HCT116 (cell line): ENCODE measurements at regions not wholly inside any gene's neighbourhood (a gene's known extent, or its start where the extent isn't known, plus 50 kb on each side); places are given as distances from the start of the nearest gene placed in this dataset.
"Not testable (repeated sequence)": the region's sequence is repeated elsewhere in the genome, so short reads cannot be mapped to it uniquely, and the experiment has no call there.

Experiments used
- ATAC-seq: fragments of 200-7000 bp; cut with Tn5 transposase; 2 replicates; pipeline ENCODE4 v1.9.1; 2020; ENCODE audit warnings: mild to moderate bottlenecking, moderate library complexity
- BruUV-seq: library from RNA; stranded (reverse); fragments of 400-500 nt; replicated peaks from 2 replicates; lab custom pipeline; 2021; lab: Mats Ljungman, UMichigan
- CTCF ChIA-PET: fragments of 300-600 bp; sonication (Branson Sonifier 250); formaldehyde crosslinking; loops from one replicate; lab custom pipeline; 2021; ENCODE audit warnings: antibody characterized with exemption; lab: Charles Lee
- POLR2A ChIA-PET: fragments of 300-600, 350-600 bp; sonication (Branson Sonifier 250); formaldehyde crosslinking; loops from one replicate; lab custom pipeline; 2021; ENCODE audit warnings: antibody characterized with exemption; lab: Charles Lee
- RAD21 ChIA-PET, 2 experiments: fragments of 300-600 bp; sonication (Branson Sonifier 250); formaldehyde crosslinking; loops; one replicate each; lab custom pipeline; 2023; ENCODE audit warnings: low total read pairs in 2 of 2; ENCODE audit not compliant: uncharacterized antibody in 2 of 2, unreplicated experiment in 2 of 2, low non-redundant PET in 1 of 2; lab: Charles Lee
- DNase-seq: peaks from one replicate; pipeline ENCODE4 v3.0.0-alpha.2; 2010; ENCODE audit warnings: low read depth, low spot score
- H2AFZ ChIP-seq: fragments of 200-600 bp; shearing (Covaris generic), sonication (generic); 2 replicates; pipeline ENCODE4 v1.6.1; 2017; ENCODE audit warnings: low read depth, mixed run types, mixed read lengths, antibody characterized with exemption, low read length; ENCODE audit not compliant: poor library complexity, severe bottlenecking
- H3K27ac ChIP-seq: 2 replicates; pipeline ENCODE4 v1.5.1; 2012; ENCODE audit warnings: low read depth, low read length
- H3K27me3 ChIP-seq: fragments of 200-600 bp; sonication (generic); 2 replicates; pipeline ENCODE4 v1.6.1; 2016; ENCODE audit warnings: mixed run types, low read length, mixed read lengths; ENCODE audit not compliant: insufficient read depth
- H3K36me3 ChIP-seq, 2 experiments: fragments of 200-500 bp in 1 of 2; fragments of 200-600 bp in 1 of 2; sonication (Bioruptor generic) in 1 of 2; sonication (generic) in 1 of 2; 2 replicates each; pipeline versions ENCODE4 v1.5.1 to v1.6.1; 2014 to 2016; ENCODE audit warnings: low read length in 2 of 2, inconsistent platforms in 1 of 2, mixed read lengths in 1 of 2, mixed run types in 1 of 2; ENCODE audit not compliant: insufficient read depth in 2 of 2, control insufficient read depth in 1 of 2
- H3K4me1 ChIP-seq, 2 experiments: fragments of 200-600 bp in 1 of 2; sonication (generic) in 1 of 2; 2 replicates each; pipeline versions ENCODE4 v1.5.1 to v1.6.1; 2012 to 2017; ENCODE audit warnings: low read length in 2 of 2, inconsistent platforms in 1 of 2, mild to moderate bottlenecking in 1 of 2, mixed read lengths in 1 of 2, mixed run types in 1 of 2, moderate library complexity in 1 of 2; ENCODE audit not compliant: insufficient read depth in 2 of 2, control insufficient read depth in 1 of 2
- H3K4me2 ChIP-seq: fragments of 200-600 bp; sonication (generic); 2 replicates; pipeline ENCODE4 v1.6.1; 2017; ENCODE audit warnings: mixed run types, low read length, mixed read lengths
- H3K4me3 ChIP-seq, 2 experiments: fragments of 200-600 bp in 1 of 2; sonication (generic) in 1 of 2; replicated peaks in 1 of 2; 2 replicates each; pipeline ENCODE4 v1.5.1; 2011 to 2016; ENCODE audit warnings: low read length in 2 of 2, control low read depth in 1 of 2, low read depth in 1 of 2, mild to moderate bottlenecking in 1 of 2, mixed read lengths in 1 of 2, mixed run types in 1 of 2
- H3K79me2 ChIP-seq: fragments of 200-600 bp; sonication (generic); 2 replicates; pipeline ENCODE4 v1.6.1; 2017; ENCODE audit warnings: mild to moderate bottlenecking, mixed run types, low read length, moderate library complexity, mixed read lengths; ENCODE audit not compliant: insufficient read depth
- H3K9ac ChIP-seq: fragments of 200-600 bp; sonication (generic); 2 replicates; pipeline ENCODE4 v1.6.1; 2016; ENCODE audit warnings: low read length, mixed read lengths
- H3K9me2 ChIP-seq: fragments of 200-600 bp; sonication (generic), shearing (Covaris generic); 2 replicates; pipeline ENCODE4 v1.6.1; 2017; ENCODE audit warnings: mixed run types, mild to moderate bottlenecking, moderate library complexity; ENCODE audit not compliant: insufficient read depth
- H3K9me3 ChIP-seq, 2 experiments: fragments of 200-500 bp in 1 of 2; fragments of 200-600 bp in 1 of 2; sonication (Bioruptor generic) in 1 of 2; sonication (generic) in 1 of 2; 2 replicates each; pipeline ENCODE4 v1.6.1; 2014 to 2017; ENCODE audit warnings: low read length in 2 of 2, mixed read lengths in 2 of 2, inconsistent platforms in 1 of 2, low read depth in 1 of 2, mild to moderate bottlenecking in 1 of 2, mixed run types in 1 of 2, moderate library complexity in 1 of 2; ENCODE audit not compliant: control insufficient read depth in 1 of 2, insufficient read depth in 1 of 2
- H4K20me1 ChIP-seq: fragments of 200-600 bp; sonication (generic), shearing (Covaris generic); 2 replicates; pipeline ENCODE4 v1.6.1; 2017; ENCODE audit warnings: mixed run types, mild to moderate bottlenecking, moderate library complexity; ENCODE audit not compliant: insufficient read depth
- CBX3 ChIP-seq: IDR thresholded peaks from 2 replicates; pipeline ENCODE4 v1.6.1; 2012; ENCODE audit warnings: low read depth
- CTCF ChIP-seq, 3 experiments: fragments of 200-600 bp in 1 of 3; sonication (generic) in 1 of 3; IDR thresholded peaks in 2 of 3; conservative IDR thresholded peaks in 1 of 3; 2 replicates each; pipeline ENCODE4 v1.5.1; 2012 to 2017; ENCODE audit warnings: low read depth in 2 of 3, low read length in 2 of 3, antibody characterized with exemption in 1 of 3, borderline replicate concordance in 1 of 3, control low read depth in 1 of 3, mild to moderate bottlenecking in 1 of 3, mixed read lengths in 1 of 3, mixed run types in 1 of 3, moderate library complexity in 1 of 3; ENCODE audit not compliant: insufficient read depth in 1 of 3
- EZH2phosphoT487 ChIP-seq: fragments of 200-600 bp; IDR thresholded peaks from 2 replicates; pipeline ENCODE4 v1.6.1; 2018; ENCODE audit warnings: antibody characterized with exemption, borderline replicate concordance
- FOSL1 ChIP-seq: IDR thresholded peaks from 2 replicates; pipeline ENCODE4 v1.6.1; 2012; ENCODE audit warnings: low read depth
- JUND ChIP-seq: IDR thresholded peaks from 2 replicates; pipeline ENCODE4 v1.6.1; 2012
- POLR2A ChIP-seq: IDR thresholded peaks from 2 replicates; pipeline ENCODE4 v1.7.0; 2011; ENCODE audit warnings: borderline replicate concordance; ENCODE audit not compliant: insufficient read depth, insufficient read length; ENCODE audit errors: extremely low read depth
- RAD21 ChIP-seq: IDR thresholded peaks from 2 replicates; pipeline ENCODE4 v1.6.1; 2012; ENCODE audit warnings: low read depth, mild to moderate bottlenecking
- SRF ChIP-seq: IDR thresholded peaks from 2 replicates; pipeline ENCODE4 v1.6.1; 2012; ENCODE audit warnings: low read depth
- TCF7L2 ChIP-seq: IDR thresholded peaks from 2 replicates; pipeline ENCODE4 v1.7.0; 2011; ENCODE audit warnings: borderline replicate concordance, inconsistent platforms; ENCODE audit not compliant: insufficient read depth, insufficient read length; ENCODE audit errors: extremely low read depth
- ZNF274 ChIP-seq: fragments of 200-500 bp; sonication (Bioruptor generic); IDR thresholded peaks from 2 replicates; pipeline ENCODE4 v1.6.1; 2014; ENCODE audit warnings: mild to moderate bottlenecking, low read depth, low read length, inconsistent platforms
- intact Hi-C: fragments of 100-400 bp; cut with micrococcal nuclease; formaldehyde crosslinking; loops from 2 replicates; pipeline ENCODE4 v1.10.0; 2022
- TF ChIP-seq, protein P1 (sequence below): IDR thresholded peaks from 2 replicates; pipeline ENCODE4 v1.6.1; 2012

DNA sequence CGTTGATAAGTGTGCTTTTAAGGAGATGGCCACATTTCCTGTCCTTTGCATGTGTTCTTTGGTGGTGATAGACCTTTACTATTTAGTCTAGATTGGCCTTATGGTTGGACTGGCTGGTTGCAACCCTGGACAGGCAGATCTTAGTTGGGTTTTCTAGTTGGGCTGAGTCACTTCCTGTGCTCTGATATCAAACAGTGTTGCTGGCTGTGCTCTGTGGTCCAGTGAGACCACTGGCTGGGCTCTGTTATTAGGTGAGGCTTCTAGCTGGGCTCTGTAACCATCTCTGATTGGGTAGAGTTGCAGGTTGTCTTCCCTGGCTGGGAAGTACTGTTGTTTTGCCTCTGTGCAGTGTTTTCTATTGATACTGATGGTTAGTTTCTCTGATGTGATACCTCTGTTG lies 432.5 kb downstream of the LRRC70 start:
- DNase-seq = no peak

GRCh38 chr5:63008195-63008594 lies 429.6 kb downstream of the LRRC70 start:
- Histone ChIP-seq H3K4me2 (no peak overlapping the region), H4K20me1 (no peaks in the 10 kb centered on the region), H3K9me3 (no peaks in the 10 kb centered on the region; a peak in 1 of 4 replicates), H2AFZ (no peak overlapping the region), H3K4me1 (no peaks in the 10 kb centered on the region), H3K9ac (no peak overlapping the region), H3K36me3 (no peaks in the 10 kb centered on the region), H3K79me2 (no peaks in the 10 kb centered on the region), H3K27ac (no peak overlapping the region), H3K4me3 (no peak overlapping the region), H3K9me2 (no peaks in the 10 kb centered on the region), H3K27me3 (no peaks in the 10 kb centered on the region)
- no TSS peak for BruUV-seq
- no peak for ATAC-seq
- TF ChIP-seq TCF7L2 (no peak), EZH2phosphoT487 (no peak), RAD21 (no peak), SRF (no peak), POLR2A (no peak), FOSL1 (no peak), JUND (no peak), ZNF274 (no peak)
- TF ChIP-seq, protein P1, sequence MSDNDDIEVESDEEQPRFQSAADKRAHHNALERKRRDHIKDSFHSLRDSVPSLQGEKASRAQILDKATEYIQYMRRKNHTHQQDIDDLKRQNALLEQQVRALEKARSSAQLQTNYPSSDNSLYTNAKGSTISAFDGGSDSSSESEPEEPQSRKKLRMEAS = no peak
- ChIA-PET POLR2A (no interaction called here), CTCF (no interaction called here), RAD21 (no interaction called here)
- DNase-seq = no peak
- intact Hi-C loops = no loop called here

More for the DNA sequence above, 432.5 kb downstream of the LRRC70 start:
- RAD21 ChIA-PET = no interaction called here
- TF ChIP-seq ZNF274 = no peak
- no peak for TF ChIP-seq CBX3
- no peak for TF ChIP-seq TCF7L2
- no peak for TF ChIP-seq CTCF (IDR thresholded peaks at IDR 0.05 in 2 of 3, conservative IDR thresholded peaks at IDR 0.05 in 1 of 3; ENCODE audit: borderline replicate concordance in 1 of 3, insufficient read depth in 1 of 3, low read depth in 2 of 3, low read length in 2 of 3)
- no peak for TF ChIP-seq JUND
- TF ChIP-seq, all 23 proteins: peak for 0
- ATAC-seq = no peak
- Histone ChIP-seq H3K27me3 (no peaks in the 10 kb centered on the region), H3K36me3 (no peaks in the 10 kb centered on the region), H4K20me1 (no peaks in the 10 kb centered on the region; the same call in 1 of the 2 replicates), H2AFZ (no peak overlapping the region), H3K4me1 (no peaks in the 10 kb centered on the region), H3K27ac (no peak overlapping the region), H3K4me2 (no peak overlapping the region), H3K9me2 (no peaks in the 10 kb centered on the region), H3K9me3 (no peaks in the 10 kb centered on the region; a peak in 1 of 4 replicates), H3K79me2 (no peaks in the 10 kb centered on the region), H3K9ac (no peak overlapping the region), H3K4me3 (no peak overlapping the region)
- no TSS peak for BruUV-seq
- ChIA-PET POLR2A (no interaction called here), CTCF (no interaction called here)
- intact Hi-C loops = no loop called here

GRCh38 chr5:62994842-62995241 lies 416.2 kb downstream of the LRRC70 start:
- CTCF ChIA-PET, BruUV-seq, H4K20me1 ChIP-seq, RAD21 ChIA-PET, H3K9ac ChIP-seq, POLR2A ChIA-PET, H3K9me3 ChIP-seq, H3K27me3 ChIP-seq, H3K4me3 ChIP-seq, intact Hi-C loops, H3K4me1 ChIP-seq, H3K36me3 ChIP-seq, H3K9me2 ChIP-seq, DNase-seq, H3K4me2 ChIP-seq, ATAC-seq, H3K79me2 ChIP-seq, H3K27ac ChIP-seq, H2AFZ ChIP-seq: not testable (repeated sequence)
